ENCODE measurements at regions not wholly inside any gene's neighbourhood (a gene's known extent, or its start where the extent isn't known, plus 50 kb on each side); places are given as distances from the start of the nearest gene placed in this dataset.
A peak's percentile ranks its signal among the peaks of the same experiment; 100 is the strongest.

- H3K36me3 ChIP-seq (replicated peaks), result no peaks in the 10 kb centered on the region
- no peak overlapping the region for H3K4me3 ChIP-seq (ENCODE audit: low read depth, low read length)
- H3K27me3 ChIP-seq (replicated peaks), result peaks cover 2% of the 10 kb centered on the region
- TF ChIP-seq, protein P1, sequence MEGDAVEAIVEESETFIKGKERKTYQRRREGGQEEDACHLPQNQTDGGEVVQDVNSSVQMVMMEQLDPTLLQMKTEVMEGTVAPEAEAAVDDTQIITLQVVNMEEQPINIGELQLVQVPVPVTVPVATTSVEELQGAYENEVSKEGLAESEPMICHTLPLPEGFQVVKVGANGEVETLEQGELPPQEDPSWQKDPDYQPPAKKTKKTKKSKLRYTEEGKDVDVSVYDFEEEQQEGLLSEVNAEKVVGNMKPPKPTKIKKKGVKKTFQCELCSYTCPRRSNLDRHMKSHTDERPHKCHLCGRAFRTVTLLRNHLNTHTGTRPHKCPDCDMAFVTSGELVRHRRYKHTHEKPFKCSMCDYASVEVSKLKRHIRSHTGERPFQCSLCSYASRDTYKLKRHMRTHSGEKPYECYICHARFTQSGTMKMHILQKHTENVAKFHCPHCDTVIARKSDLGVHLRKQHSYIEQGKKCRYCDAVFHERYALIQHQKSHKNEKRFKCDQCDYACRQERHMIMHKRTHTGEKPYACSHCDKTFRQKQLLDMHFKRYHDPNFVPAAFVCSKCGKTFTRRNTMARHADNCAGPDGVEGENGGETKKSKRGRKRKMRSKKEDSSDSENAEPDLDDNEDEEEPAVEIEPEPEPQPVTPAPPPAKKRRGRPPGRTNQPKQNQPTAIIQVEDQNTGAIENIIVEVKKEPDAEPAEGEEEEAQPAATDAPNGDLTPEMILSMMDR (IDR thresholded peaks at IDR 0.05; ENCODE audit: low read depth, low read length, missing control alignments), result no peak
- H3K27ac ChIP-seq, result no peak overlapping the region
- DNase-seq, result no peak
- in situ Hi-C loops (cut with HindIII; ENCODE audit: low pct_ligation_motif_present, low sequenced_read_pairs), result no loop called here
Measured at GRCh38 chr6:33959329-33959651, 155.5 kb upstream of the MLN start.

DNA sequence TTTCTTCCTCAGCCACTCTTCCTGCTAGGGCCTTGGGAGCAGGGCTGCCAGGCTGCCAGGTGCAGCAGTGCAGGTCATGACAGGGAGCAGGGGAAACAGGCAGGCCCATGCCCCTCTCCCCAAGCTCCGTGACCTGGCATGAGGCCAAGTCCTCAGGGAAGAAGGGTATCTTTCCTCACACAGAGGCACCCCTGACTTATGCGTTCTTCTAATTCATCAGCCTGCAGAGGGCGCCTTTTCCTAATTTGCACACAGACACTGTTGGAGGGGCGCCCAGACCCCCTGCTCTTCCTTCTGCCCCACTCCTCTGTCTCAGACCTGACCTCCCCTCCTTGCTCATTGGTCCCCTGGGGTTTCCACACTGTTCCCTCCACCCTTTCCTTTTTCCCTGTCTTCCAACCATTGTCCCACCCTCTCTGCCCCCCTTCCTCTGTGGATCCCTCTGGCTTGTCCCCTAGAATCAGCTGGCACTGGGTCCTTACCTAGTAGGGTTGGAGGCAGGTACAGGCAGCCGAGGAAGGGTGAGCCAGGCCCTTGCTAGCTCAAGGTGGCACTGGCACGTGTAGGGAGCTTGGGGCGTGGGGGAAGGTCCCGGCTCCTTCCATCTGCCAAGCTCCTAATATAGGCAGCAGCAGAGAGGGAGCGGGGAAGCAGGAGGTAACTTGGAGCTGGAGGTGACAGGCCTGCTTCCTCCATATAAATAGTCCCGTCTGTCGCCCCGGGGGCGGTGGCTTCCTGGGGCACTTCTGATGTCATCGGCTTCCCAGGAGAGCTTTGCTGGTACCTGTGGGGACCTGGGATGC, 154.9 kb upstream of the MLN start:
- Histone ChIP-seq H3K36me3 (replicated peaks) (no peaks in the 10 kb centered on the region), H3K4me3 (ENCODE audit: low read depth, low read length) (no peak overlapping the region), H3K27me3 (replicated peaks) (peaks cover 2% of the 10 kb centered on the region), H3K27ac (no peak overlapping the region)
- in situ Hi-C loops (cut with HindIII; ENCODE audit: low pct_ligation_motif_present, low sequenced_read_pairs), result no loop called here
- TF ChIP-seq, protein P1 (IDR thresholded peaks at IDR 0.05; ENCODE audit: low read depth, low read length, missing control alignments), result peak; percentile 42
- DNase-seq, result no peak

GRCh38 chr6:33957892-33958525, 154.2 kb upstream of the MLN start:
- no peak for DNase-seq
- TF ChIP-seq, protein P1 (IDR thresholded peaks at IDR 0.05; ENCODE audit: low read depth, low read length, missing control alignments), result no peak
- H3K27ac ChIP-seq, result no peak overlapping the region
- peaks cover 4% of the 10 kb centered on the region for H3K27me3 ChIP-seq (replicated peaks)
- H3K4me3 ChIP-seq (ENCODE audit: low read depth, low read length), result no peak overlapping the region
- in situ Hi-C loops (cut with HindIII; ENCODE audit: low pct_ligation_motif_present, low sequenced_read_pairs), result no loop called here
- no peaks in the 10 kb centered on the region for H3K36me3 ChIP-seq (replicated peaks)

DNA sequence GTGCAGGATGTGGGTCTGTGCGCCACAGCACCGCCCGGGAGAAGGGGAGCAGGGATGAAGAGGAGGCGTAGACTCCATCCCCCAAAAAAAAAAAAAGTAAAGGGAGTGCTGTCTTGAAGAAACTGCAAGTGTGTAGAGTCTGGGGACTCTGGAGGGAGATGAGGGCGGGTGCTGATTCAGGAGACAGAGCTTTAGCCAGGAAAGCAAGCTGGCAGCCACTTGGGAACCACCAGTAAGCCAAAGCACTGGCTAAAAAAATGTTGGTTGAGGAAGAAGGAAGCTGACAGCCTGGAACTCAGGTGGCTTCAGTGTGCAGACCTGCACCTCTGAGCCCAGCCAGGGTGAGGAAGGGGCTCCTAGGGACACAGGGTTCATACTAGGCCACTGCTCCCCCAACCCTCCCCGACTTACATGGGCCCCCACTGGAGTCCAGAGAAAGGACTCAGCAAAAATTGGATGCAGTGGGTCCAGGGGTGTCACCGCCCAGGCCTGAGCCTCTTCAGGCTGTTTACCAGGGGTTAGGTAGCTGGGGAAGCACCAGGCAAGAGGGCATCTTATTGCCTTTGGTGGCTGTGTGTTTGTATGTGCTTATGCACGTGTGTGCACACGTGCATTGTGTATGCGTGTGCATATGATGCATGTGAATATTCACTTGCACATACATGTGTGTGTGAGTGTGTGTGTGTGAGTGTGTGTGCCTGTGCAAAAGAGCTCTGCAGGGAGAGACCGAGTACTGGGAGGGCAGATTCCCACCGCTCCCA, 153.5 kb upstream of the MLN start:
- H3K4me3 ChIP-seq (ENCODE audit: low read depth, low read length), result no peak overlapping the region
- TF ChIP-seq, protein P1 (IDR thresholded peaks at IDR 0.05; ENCODE audit: low read depth, low read length, missing control alignments), result no peak
- in situ Hi-C loops (cut with HindIII; ENCODE audit: low pct_ligation_motif_present, low sequenced_read_pairs), result no loop called here
- peaks cover 4% of the 10 kb centered on the region for H3K27me3 ChIP-seq (replicated peaks)
- H3K27ac ChIP-seq, result no peak overlapping the region
- no peaks in the 10 kb centered on the region for H3K36me3 ChIP-seq (replicated peaks)
- no peak for DNase-seq

DNA sequence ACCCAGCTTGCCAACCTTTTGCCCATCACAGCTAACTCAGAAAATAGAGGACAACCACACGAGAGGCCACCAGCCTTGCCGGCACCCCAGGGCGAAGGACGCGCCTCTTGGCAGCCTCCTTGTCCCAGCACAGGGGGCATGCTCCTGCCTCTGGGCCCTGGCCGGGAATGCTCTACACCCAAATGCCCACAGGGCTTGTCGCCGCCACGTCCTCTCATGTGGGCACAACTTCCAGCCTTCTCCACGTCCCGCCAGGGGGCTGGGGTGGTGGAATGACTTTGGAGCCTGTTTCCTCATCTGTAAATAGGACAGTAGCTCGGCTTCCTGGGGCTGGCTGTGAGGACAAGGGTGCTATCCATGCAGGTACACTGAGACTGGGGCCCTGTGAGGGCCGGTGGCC, 152.4 kb upstream of the MLN start:
- in situ Hi-C loops (cut with HindIII; ENCODE audit: low pct_ligation_motif_present, low sequenced_read_pairs), result no loop called here
- H3K36me3 ChIP-seq (replicated peaks), result no peaks in the 10 kb centered on the region
- no peak overlapping the region for H3K27ac ChIP-seq
- H3K27me3 ChIP-seq (replicated peaks), result peaks cover 4% of the 10 kb centered on the region
- no peak for DNase-seq
- H3K4me3 ChIP-seq (ENCODE audit: low read depth, low read length), result no peak overlapping the region
- TF ChIP-seq, protein P1 (IDR thresholded peaks at IDR 0.05; ENCODE audit: low read depth, low read length, missing control alignments), result no peak

Data from brain microvascular endothelial cell (primary cell).